K562 (cell line): ENCODE measurements at regions not wholly inside any gene's neighbourhood (a gene's known extent, or its start where the extent isn't known, plus 50 kb on each side); places are given as distances from the start of the nearest gene placed in this dataset.

Source experiments
- EZH2 ChIP-seq: IDR thresholded peaks from 2 replicates; pipeline ENCODE4 v1.6.1; 2012; ENCODE audit warnings: low read depth, mild to moderate bottlenecking, inconsistent platforms, low read length, borderline replicate concordance
- KLF16 ChIP-seq: IDR thresholded peaks from 2 replicates; pipeline ENCODE4 v1.6.1; 2016; ENCODE audit warnings: antibody characterized with exemption
- ZNF384 ChIP-seq: IDR thresholded peaks from 2 replicates; pipeline ENCODE4 v1.6.1; 2012; ENCODE audit warnings: low read depth, low read length, improper control_type of control experiment

DNA sequence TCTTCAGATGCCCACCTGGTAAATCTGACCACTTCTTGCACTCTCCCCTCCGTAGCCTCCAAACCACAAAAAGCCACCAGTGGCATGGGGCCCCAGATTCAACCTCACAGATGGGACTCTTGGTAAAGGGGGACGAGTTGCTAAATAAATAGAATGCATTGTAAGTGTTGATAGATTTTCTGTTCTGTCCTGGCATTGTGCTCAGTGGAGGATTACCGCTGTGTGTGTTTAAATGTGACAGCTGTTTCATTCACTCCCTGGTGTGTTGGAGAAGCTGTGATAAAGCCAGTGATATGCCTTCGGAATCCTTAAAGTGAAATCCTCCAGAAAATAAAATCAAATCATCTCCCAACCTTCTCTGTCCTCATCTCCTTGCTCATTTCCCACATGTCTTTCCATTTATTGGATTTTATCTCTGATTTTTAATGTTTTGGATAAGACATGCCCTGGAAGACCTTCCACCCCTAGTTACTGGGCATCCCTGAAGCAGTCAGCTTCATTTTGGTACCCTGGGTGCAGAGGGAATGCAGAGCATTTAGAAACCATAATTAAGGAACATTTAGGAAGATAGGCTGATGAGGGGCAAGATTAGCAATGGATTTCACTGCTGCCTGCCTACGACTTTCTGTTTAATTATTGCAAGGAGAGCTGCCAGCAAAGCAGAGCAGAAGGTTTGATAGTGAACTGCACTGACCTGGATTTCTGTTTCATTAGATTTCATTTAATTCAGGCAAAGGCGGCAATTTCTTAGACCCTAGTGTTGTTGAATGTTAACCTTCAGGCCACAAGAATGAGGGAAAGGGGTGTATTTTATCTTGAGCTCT, 460.9 kb upstream of the KIRREL3 start:
- TF ChIP-seq ZNF384 (no peak), KLF16 (no peak), EZH2 (no peak)
